ENCODE measurements at regions not wholly inside any gene's neighbourhood (a gene's known extent, or its start where the extent isn't known, plus 50 kb on each side); places are given as distances from the start of the nearest gene placed in this dataset.

- TF ChIP-seq GATA2 (IDR thresholded peaks at IDR 0.05; ENCODE audit: low read depth, low read length) (no peak), GATA3 (IDR thresholded peaks at IDR 0.05; ENCODE audit: low read depth, low read length) (no peak)
Observed at GRCh38 chr10:91127341-91128082, 93.0 kb upstream of the PCGF5 start.
